ENCODE measurements at regions not wholly inside any gene's neighbourhood (a gene's known extent, or its start where the extent isn't known, plus 50 kb on each side); places are given as distances from the start of the nearest gene placed in this dataset.

GRCh38 chr7:50226669-50227068 is 77.8 kb upstream of the IKZF1 start:
- 16% methylated on average over 3 of the region's 3 CpGs for WGBS (ENCODE audit: insufficient coverage, insufficient replicate concordance, low lambda C conversion rate, missing lambda C conversion rate)
- Histone ChIP-seq H3K4me2 (ENCODE audit: control insufficient read depth, insufficient read depth) (no peak overlapping the region), H3K36me3 (ENCODE audit: control insufficient read depth in 2 of 2, insufficient read depth in 2 of 2, low read length in 1 of 2) (no peaks in the 10 kb centered on the region), H3K4me1 (ENCODE audit: control insufficient read depth, insufficient read depth, low read length) (no peaks in the 10 kb centered on the region), H3K79me2 (ENCODE audit: control insufficient read depth, insufficient read depth, low read length) (no peaks in the 10 kb centered on the region), H4K20me1 (ENCODE audit: control insufficient read depth, insufficient read depth) (no peaks in the 10 kb centered on the region), H3K9me3 (replicated peaks; ENCODE audit: control insufficient read depth, insufficient read depth, low read length) (peaks cover 4% of the 10 kb centered on the region), H3K4me3 (no peak overlapping the region), H3K9ac (ENCODE audit: control insufficient read depth, insufficient read depth, low read length) (no peak overlapping the region), H3K27me3 (replicated peaks in 1 of 2; ENCODE audit: control insufficient read depth in 2 of 2, insufficient read depth in 2 of 2, low read length in 1 of 2) (no peaks in the 10 kb centered on the region), H2AFZ (ENCODE audit: control insufficient read depth, low read depth, low read length) (peak overlapping the region; percentile 20), H3K27ac (ENCODE audit: control insufficient read depth, insufficient read depth) (no peak overlapping the region)
- intact Hi-C loops (cut with micrococcal nuclease; ENCODE audit: unreplicated experiment) = no loop called here
- in situ Hi-C loops (cut with MboI) = no loop called here
- DNase-seq (ENCODE audit: low read depth, low spot score) (no peak), FAIRE-seq (no peak), ATAC-seq (peak; percentile 93)
- ChIA-PET CTCF (interaction anchor here (1.0 to 2.6 kb wide), 10 partner anchors 11 to 216 kb away, joined by 3 to 18 read pairs (median 4); no protein-coding TSS in a partner anchor), SMC1A (ENCODE audit: uncharacterized antibody, unreplicated experiment) (interaction anchor here (0.7 to 4.2 kb wide), 22 partner anchors 10 to 181 kb away, joined by 3 to 22 read pairs (median 4); no protein-coding TSS in a partner anchor), RAD21 (ENCODE audit: unreplicated experiment) (interaction anchor here (0.8 to 2.2 kb wide), 4 partner anchors 9 to 191 kb away, joined by 3 to 7 read pairs (median 4); no protein-coding TSS in a partner anchor), POLR2A (interaction anchor here (1.4 to 1.7 kb wide), 3 partner anchors 42 to 85 kb away, joined by 3 read pairs; no protein-coding TSS in a partner anchor)
- BruUV-seq (replicated peaks) = no TSS peak
- TF ChIP-seq, protein P1, sequence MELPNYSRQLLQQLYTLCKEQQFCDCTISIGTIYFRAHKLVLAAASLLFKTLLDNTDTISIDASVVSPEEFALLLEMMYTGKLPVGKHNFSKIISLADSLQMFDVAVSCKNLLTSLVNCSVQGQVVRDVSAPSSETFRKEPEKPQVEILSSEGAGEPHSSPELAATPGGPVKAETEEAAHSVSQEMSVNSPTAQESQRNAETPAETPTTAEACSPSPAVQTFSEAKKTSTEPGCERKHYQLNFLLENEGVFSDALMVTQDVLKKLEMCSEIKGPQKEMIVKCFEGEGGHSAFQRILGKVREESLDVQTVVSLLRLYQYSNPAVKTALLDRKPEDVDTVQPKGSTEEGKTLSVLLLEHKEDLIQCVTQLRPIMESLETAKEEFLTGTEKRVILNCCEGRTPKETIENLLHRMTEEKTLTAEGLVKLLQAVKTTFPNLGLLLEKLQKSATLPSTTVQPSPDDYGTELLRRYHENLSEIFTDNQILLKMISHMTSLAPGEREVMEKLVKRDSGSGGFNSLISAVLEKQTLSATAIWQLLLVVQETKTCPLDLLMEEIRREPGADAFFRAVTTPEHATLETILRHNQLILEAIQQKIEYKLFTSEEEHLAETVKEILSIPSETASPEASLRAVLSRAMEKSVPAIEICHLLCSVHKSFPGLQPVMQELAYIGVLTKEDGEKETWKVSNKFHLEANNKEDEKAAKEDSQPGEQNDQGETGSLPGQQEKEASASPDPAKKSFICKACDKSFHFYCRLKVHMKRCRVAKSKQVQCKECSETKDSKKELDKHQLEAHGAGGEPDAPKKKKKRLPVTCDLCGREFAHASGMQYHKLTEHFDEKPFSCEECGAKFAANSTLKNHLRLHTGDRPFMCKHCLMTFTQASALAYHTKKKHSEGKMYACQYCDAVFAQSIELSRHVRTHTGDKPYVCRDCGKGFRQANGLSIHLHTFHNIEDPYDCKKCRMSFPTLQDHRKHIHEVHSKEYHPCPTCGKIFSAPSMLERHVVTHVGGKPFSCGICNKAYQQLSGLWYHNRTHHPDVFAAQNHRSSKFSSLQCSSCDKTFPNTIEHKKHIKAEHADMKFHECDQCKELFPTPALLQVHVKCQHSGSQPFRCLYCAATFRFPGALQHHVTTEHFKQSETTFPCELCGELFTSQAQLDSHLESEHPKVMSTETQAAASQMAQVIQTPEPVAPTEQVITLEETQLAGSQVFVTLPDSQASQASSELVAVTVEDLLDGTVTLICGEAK (IDR thresholded peaks at IDR 0.05; ENCODE audit: borderline replicate concordance) = no peak
- TF ChIP-seq RUNX3 (IDR thresholded peaks at IDR 0.05; ENCODE audit: low read length) (peak; percentile 23; the same call in 1 of the 2 replicates), JUNB (IDR thresholded peaks at IDR 0.05) (peak; percentile 57), EED (IDR thresholded peaks at IDR 0.05; ENCODE audit: low read depth) (peak; percentile 55), MLLT1 (IDR thresholded peaks at IDR 0.05) (no peak), GABPA (IDR thresholded peaks at IDR 0.05; ENCODE audit: low read depth) (no peak), SUPT20H (IDR thresholded peaks at IDR 0.05; ENCODE audit: borderline replicate concordance, control insufficient read depth, low read depth, low read length) (no peak), HDAC2 (IDR thresholded peaks at IDR 0.05) (no peak), TCF12 (IDR thresholded peaks at IDR 0.05; ENCODE audit: low read depth, low read length) (no peak), YY1 (IDR thresholded peaks at IDR 0.05; ENCODE audit: low read depth, low read length) (peak; percentile 58; the same call in 1 of the 2 replicates), SREBF1 (IDR thresholded peaks at IDR 0.05; ENCODE audit: low read length) (no peak), CREB1 (IDR thresholded peaks at IDR 0.05; ENCODE audit: low read depth) (no peak), FOXM1 (IDR thresholded peaks at IDR 0.05; ENCODE audit: low read depth, low read length) (no peak; the same call in 1 of the 2 replicates), CREM (IDR thresholded peaks at IDR 0.05; ENCODE audit: low read depth) (no peak), IKZF1 (conservative IDR thresholded peaks at IDR 0.05) (0 out of 2 replicates have a peak, but pooled peaks have one; percentile 12), SMAD5 (IDR thresholded peaks at IDR 0.05; ENCODE audit: low read depth) (no peak), ZBTB11 (CRISPR knock-in tag; IDR thresholded peaks at IDR 0.05) (no peak)

Data from GM12878 (cell line).